HG02981 (cell line): ENCODE measurements at regions not wholly inside any gene's neighbourhood (a gene's known extent, or its start where the extent isn't known, plus 50 kb on each side); places are given as distances from the start of the nearest gene placed in this dataset.

Source experiments
- ATAC-seq: cut with Tn5 transposase; IDR thresholded peaks from one replicate; pipeline ENCODE4 v1.9.1; 2021; ENCODE audit warnings: mild to moderate bottlenecking, moderate library complexity; ENCODE audit not compliant: unreplicated experiment

- ATAC-seq = no peak
These were observed 190.4 kb upstream of the ATP10B start for GRCh38 chr5:161042443-161042842.

DNA sequence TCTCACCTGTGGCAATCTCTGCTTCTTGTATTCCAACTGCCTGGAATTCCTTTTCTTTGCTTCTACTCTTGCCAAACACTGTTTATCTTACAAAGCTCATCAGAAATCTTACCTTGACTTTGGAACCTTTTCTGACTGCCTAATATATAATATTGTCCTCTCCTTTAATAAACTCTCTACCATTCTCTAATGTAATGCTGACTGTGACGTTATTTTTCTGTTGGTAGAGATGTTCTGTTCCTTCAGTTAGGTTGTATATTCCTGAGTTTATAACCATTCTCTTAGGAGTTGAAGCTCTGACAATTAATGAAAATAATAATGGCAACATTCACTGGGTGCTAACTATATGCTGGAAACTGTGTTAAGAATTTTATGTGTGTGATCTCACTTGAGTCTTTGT, 188.8 kb upstream of the ATP10B start:
- ATAC-seq = no peak

DNA sequence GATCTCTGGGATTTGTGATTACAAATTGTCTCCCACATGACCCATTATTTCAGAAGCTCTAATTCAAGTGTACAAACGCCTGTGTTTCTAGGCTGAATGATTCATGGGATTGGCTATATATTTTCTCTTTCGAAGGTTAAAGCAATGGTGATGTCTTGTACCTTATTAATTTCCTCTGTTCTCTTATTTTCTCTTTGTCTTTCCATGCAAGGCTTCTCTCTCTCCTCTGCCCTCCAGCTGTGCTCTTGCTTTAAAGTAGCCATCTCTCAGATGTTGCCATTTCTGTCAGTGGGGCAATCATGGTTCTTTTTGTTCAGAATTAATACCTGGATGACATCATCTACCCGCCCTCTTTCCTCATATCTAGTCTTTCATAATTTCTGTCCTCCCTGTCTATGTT, 184.3 kb upstream of the ATP10B start:
- ATAC-seq = no peak

DNA sequence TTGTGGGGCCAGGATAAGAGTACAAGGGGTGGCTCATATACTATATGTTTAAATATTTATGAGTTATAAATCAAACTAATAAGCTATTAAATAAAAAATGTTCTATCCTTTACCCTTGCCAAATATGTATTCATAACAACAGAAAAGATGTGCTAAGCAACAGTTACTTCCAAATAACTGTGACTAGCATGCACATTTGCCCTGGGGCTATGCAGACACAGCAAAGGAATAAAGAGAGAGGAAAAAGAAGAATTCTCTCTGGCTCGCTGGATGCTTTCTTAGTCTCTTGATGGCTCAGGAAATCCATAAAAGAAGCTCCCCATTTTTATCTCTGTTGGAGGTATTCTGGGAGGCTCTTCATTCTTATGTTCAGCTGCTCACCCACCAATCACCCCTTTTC, 182.4 kb upstream of the ATP10B start:
- ATAC-seq = no peak

- ATAC-seq = no peak
These were observed 178.2 kb upstream of the ATP10B start for GRCh38 chr5:161030229-161030628.

DNA sequence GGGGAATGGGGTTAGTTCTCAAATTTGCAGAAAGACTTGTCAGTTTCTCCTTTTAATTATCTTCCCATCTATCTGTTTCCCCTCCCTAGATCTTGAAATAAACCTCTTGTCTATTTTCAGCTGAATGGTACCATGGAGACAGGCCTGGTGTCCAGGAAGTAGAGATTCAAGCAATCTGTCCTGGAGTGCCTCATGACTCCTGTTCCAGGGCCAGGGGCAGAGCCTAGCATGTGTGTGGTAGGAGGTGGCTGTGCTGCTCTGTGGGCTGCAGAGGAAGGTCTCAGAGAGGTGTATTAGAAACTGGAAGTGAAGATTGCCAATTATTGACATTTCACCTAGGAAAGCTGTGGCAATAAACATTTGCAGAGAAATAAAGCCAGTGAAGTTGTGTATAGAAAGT, 175.8 kb upstream of the ATP10B start:
- ATAC-seq = no peak

DNA sequence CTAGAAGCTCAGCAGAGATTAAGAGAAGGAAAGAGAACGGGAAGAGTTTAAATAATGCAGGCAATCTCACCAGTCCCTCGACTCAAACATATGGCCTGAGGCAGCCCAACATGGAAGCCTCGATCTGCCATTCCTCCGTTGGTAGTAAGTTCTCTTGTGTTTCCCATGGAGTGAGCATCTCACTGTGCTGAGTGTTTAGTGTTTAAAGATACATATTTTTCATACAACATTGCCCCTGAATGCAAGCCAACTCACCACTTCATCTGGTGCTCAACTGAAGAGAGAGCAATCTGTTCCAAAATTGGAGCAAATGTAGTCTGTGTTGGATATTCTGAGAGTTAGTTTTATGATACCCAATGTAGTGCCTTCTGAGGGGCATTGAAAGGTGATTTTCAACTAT, 171.5 kb upstream of the ATP10B start:
- no peak for ATAC-seq

DNA sequence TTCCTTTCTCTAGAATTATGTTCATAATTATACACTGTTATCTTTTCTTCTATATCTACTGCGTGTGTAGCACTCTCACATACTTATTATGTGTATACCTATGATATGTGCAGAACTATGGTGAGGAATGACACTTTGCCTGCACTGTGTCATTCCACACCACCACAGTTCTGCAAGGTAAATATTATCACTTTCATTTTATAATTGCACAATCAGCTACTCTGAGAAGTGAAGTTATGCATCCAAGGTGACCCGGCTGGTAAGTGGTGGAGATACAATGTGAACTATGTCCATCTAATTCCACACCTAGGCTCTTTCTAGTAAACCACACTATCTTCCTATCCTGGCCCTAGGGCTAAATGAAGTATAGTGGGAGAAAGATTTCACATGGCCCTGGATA, 170.1 kb upstream of the ATP10B start:
- ATAC-seq = no peak

- no peak for ATAC-seq
These were observed 157.8 kb upstream of the ATP10B start for GRCh38 chr5:161009817-161010216.

DNA sequence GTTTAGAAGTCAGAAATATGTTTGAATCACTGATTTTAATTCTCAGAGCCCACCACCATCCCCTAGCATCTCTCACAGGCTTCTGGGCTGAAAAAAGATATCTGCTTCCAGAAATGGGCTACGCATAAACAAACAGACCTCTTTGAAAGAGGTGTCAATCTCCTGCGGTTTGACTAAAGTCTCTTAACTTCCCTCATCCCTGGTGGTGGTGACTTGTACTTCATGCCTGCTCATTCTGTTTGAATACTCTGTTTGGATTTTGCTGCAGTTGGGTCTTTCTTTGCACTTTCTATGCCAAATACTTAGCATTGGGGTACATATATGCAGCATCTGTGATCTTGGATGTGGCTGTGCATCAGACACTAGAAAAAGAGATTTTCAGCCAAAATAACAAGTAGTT, 157.2 kb upstream of the ATP10B start:
- ATAC-seq = no peak

GRCh38 chr5:161007879-161008278, 155.9 kb upstream of the ATP10B start:
- ATAC-seq = no peak

GRCh38 chr5:161002571-161003074, 150.6 kb upstream of the ATP10B start:
- no peak for ATAC-seq

GRCh38 chr5:161001604-161002003, 149.6 kb upstream of the ATP10B start:
- ATAC-seq = peak; percentile 88

GRCh38 chr5:161001142-161001541, 149.1 kb upstream of the ATP10B start:
- peak; percentile 51 for ATAC-seq

DNA sequence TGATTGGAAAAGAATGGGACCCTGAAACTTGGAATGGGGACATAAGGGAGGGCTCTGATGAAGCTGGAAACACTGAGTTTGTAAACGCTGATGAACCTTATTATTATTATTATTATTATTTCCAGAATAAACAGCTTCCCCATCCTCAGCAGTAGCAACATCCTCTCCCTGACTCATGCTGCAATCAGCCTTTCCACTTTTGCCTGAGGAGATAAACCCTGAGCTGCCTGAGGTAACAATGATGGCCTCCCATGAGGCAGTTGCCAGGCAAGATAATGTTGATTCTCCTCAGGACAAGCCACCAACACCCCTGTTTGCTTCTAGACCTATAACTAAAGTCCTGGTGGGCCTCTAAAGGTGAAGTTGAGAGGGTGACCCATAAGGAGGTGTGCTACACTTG, 139.2 kb upstream of the ATP10B start:
- ATAC-seq = no peak

GRCh38 chr5:160979385-160979784, 127.4 kb upstream of the ATP10B start:
- ATAC-seq = no peak

DNA sequence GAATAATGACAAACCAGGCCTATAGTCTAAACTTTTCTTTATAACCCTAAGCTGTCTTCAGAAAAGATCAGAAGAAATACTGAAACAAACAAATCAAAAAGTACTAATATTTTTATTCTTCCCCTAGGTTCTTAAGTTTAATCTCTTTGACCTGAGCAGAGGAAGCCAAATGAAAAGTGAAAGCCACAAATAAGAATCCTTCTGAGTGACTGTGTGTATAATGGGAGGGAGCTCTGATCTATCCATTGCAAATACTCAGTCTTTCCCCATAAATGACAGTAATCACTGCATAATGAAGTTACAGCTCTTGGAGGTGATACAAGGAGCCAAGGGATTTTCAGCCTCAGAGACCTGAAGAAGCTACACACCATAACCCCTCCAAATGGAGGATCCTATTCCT, 126.9 kb upstream of the ATP10B start:
- ATAC-seq = no peak

DNA sequence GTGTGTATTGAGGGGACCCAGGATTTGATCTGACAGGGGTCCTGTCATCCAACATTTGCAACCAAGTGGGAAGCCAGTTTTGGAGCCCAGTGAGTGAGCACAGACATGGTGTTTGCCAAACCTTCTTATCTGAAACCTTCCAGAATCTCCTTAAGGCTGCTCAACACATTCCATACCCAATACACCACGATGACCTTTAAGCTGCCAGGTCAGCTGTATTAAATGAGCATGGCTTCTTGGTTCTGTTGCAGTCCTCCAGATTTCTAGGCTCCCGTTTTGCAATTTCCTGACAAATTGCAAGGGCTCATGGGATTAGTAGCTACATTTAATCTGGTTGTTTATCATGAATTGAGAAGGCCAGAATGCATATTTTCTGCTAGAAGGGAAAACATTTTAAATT, 124.2 kb upstream of the ATP10B start:
- ATAC-seq = no peak

DNA sequence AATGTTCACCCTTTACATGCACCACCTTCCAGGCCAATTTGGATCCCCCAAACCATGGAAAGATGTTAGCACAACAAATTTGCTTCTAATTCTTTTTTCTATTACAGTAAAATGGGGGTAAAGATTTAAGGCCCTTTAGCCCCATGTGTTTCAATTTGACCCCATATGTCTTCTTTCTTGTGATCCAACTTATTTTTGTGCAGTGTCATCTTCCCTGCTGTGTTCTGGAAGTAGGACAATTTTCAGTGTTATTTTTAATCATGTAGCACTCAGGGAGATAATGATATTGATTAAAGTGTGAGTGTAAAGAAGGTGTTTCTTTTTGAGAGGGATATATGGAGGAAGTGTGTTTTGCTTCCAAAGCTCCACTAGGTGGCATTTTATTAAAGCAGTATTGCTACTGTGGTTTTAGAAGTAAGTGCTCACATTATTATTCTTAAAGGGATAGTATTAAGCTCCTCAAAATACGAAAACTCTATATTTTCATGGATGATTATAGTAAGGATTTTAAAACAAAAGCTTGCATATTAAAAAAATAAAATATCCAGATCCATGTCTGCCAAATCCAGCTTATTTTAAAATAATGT, 118.7 kb upstream of the ATP10B start:
- ATAC-seq = no peak

DNA sequence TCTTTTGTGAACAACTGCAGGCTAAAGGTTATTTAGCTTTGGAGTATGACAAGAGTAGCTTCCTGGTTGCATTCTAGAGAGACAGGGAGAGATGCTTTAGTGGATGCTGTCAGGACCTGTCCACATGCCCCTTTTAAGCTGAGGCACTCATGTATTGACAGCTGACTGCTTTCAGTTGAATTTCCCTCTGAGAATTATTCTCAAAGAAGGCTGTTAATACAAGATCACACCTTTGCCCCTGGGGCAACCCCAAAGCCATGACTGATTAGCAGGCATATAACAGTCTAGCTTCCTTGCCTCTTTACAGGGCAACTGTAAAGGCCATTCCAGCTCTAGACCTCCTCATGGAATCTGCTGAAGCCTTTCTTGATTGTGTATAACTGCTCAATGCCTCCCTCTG, 117.6 kb upstream of the ATP10B start:
- no peak for ATAC-seq

DNA sequence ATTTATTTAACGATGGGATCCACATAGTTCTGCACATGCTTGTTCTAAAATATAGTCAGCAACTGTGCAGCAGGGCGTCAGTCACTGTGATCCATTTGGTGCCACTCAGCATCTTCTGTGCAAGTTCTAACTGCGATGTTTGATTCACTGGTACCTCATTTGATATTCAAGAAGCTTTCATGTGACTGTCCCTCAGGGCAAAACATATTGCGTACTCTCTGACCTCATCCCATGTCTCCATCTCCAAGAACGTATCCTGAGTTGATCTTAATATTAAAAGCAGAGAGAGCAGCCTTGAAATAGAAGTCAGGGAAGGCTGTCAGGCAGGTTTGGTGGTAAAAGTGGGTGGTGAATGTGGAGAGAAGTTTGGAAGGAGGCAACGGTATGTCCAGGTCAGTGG, 116.5 kb upstream of the ATP10B start:
- no peak for ATAC-seq

DNA sequence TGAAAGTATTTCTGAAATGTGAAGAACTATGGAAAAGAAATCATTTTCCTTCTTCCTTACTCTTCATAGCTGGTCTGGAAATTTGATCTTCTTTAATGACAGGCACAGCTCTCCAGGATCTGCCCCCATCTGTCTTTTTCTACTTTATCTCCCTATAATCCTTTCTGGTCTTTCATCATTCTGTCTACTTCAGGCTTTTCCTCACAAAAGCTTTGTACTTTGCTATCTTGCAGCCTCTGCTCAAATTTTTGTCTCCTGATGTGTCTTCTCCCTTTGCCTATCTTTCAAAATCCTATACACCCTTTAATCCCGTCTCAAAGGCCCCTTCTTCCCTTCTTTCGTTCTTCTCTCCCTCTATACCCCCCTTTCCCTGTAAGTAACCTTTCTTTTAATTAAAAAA, 114.9 kb upstream of the ATP10B start:
- no peak for ATAC-seq

GRCh38 chr5:160961761-160962160, 109.8 kb upstream of the ATP10B start:
- no peak for ATAC-seq
